ENCODE measurements at regions not wholly inside any gene's neighbourhood (a gene's known extent, or its start where the extent isn't known, plus 50 kb on each side); places are given as distances from the start of the nearest gene placed in this dataset.

DNA sequence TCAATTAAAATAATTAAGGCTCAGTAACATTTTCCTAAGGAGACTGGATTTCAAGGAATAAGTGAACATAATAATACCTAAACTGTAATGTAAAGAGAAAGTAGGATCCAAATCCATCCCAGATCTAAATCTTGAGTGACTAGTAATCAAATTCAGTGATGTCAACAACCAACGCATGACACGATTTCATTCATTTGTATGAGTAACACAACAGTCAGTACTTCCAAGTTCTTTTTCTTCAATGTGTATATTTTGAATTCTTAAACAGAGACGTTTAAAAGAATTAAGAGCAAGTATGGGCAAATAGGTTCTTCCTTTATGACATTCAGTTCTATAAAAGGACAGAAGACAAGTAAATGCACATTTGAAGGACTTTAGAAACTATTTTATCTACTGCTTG, 104.3 kb upstream of the CNTN1 start:
- CTCF ChIA-PET = no interaction called here
- TF ChIP-seq CTCF (IDR thresholded peaks at IDR 0.05; ENCODE audit: low read depth, low read length) = no peak
- no peak for DNase-seq (ENCODE audit: low read depth, low spot score)

DNA sequence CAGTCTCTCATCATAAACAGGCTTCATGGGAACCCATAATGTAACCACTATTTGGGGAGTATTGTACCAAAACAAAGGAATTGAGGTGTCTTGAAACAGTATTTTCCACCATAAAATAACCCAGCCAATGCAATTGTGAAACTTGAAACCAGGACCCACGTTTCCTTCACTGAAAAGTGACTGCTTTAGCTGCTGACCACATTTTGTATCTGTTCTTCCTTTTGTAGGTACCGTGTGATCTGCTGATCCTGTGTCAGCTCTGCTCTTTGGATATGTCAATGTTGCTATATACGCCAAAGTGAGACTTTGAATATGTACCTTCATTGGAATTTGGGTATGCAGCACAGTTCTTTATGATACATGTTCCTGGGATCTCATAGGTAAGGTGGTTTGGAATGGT, 95.1 kb upstream of the CNTN1 start:
- no peak overlapping the region for H3K27ac ChIP-seq (ENCODE audit: low read depth, low read length)
- ChIA-PET CTCF (no interaction called here), POLR2A (no interaction called here)
- no peak overlapping the region for H3K4me3 ChIP-seq (ENCODE audit: low read depth, low read length)
- DNase-seq (ENCODE audit: low read depth, low spot score) = no peak
- no peaks in the 10 kb centered on the region for H3K27me3 ChIP-seq (ENCODE audit: control insufficient read depth, insufficient read depth, low read length)
- no peaks in the 10 kb centered on the region; the same call in 1 of the 2 replicates for H3K9me3 ChIP-seq (ENCODE audit: control insufficient read depth, insufficient read depth, low read length)
- no peak for TF ChIP-seq CTCF (IDR thresholded peaks at IDR 0.05; ENCODE audit: low read depth, low read length)

More for the DNA sequence above, 104.3 kb upstream of the CNTN1 start:
- no peaks in the 10 kb centered on the region for H3K27me3 ChIP-seq (ENCODE audit: control insufficient read depth, insufficient read depth, low read length)
- H3K9me3 ChIP-seq (ENCODE audit: control insufficient read depth, insufficient read depth, low read length) = peaks cover 3% of the 10 kb centered on the region
- POLR2A ChIA-PET = no interaction called here
- no peak overlapping the region for H3K4me3 ChIP-seq (ENCODE audit: low read depth, low read length)
- H3K27ac ChIP-seq (ENCODE audit: low read depth, low read length) = no peak overlapping the region

GRCh38 chr12:40598073-40598472, 94.2 kb upstream of the CNTN1 start:
- TF ChIP-seq CTCF (IDR thresholded peaks at IDR 0.05; ENCODE audit: low read depth, low read length) = no peak
- Histone ChIP-seq H3K27ac (ENCODE audit: low read depth, low read length) (no peak overlapping the region), H3K9me3 (ENCODE audit: control insufficient read depth, insufficient read depth, low read length) (no peaks in the 10 kb centered on the region; the same call in 1 of the 2 replicates), H3K4me3 (ENCODE audit: low read depth, low read length) (no peak overlapping the region), H3K27me3 (ENCODE audit: control insufficient read depth, insufficient read depth, low read length) (no peaks in the 10 kb centered on the region)
- no peak for DNase-seq (ENCODE audit: low read depth, low spot score)
- CTCF ChIA-PET = no interaction called here
- POLR2A ChIA-PET = no interaction called here

DNA sequence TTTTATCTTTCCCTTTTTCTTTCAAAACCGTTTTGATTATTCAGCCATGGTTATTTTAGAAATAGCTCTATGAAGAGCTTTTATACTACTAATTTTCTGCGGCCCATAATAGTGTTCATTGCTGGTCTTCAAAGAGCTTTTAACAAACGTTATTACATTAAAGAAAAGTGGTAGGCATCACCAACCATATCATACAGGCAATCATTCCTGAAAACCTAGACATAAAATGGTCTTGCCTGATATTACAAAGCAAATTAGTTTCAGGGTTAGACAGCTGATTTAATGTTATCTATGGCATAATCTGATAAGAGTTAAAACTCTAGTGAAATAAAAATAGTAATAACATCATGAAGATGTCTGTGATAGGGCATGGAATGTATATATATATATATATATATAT, 89.7 kb upstream of the CNTN1 start:
- POLR2A ChIA-PET = no interaction called here
- TF ChIP-seq CTCF (IDR thresholded peaks at IDR 0.05; ENCODE audit: low read depth, low read length) = no peak
- H3K27me3 ChIP-seq (ENCODE audit: control insufficient read depth, insufficient read depth, low read length) = no peaks in the 10 kb centered on the region
- H3K27ac ChIP-seq (ENCODE audit: low read depth, low read length) = no peak overlapping the region
- no peak overlapping the region for H3K4me3 ChIP-seq (ENCODE audit: low read depth, low read length)
- H3K9me3 ChIP-seq (ENCODE audit: control insufficient read depth, insufficient read depth, low read length) = no peaks in the 10 kb centered on the region; the same call in 1 of the 2 replicates
- CTCF ChIA-PET = no interaction called here
- no peak for DNase-seq (ENCODE audit: low read depth, low spot score)

DNA sequence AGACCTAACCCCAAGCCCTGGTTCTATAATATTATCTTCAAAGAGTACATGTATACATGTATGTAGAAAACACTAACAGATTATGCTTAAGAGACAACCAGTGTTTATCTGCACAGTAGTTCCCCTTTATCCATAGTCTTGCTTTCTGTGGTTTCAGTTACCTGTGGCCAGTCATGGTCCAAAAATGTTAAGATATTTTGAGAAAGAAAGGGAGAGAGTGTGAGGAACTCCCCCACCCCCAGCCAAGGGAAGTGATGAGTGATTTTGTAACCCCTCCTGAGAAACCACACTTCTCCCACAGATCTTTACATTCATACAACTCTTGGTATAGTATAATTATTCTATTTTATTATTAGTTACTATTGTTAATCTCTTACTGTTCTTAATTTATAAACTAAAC, 77.3 kb upstream of the CNTN1 start:
- no peak for TF ChIP-seq CTCF (IDR thresholded peaks at IDR 0.05; ENCODE audit: low read depth, low read length)
- no peaks in the 10 kb centered on the region for H3K27me3 ChIP-seq (ENCODE audit: control insufficient read depth, insufficient read depth, low read length)
- CTCF ChIA-PET = no interaction called here
- H3K4me3 ChIP-seq (ENCODE audit: low read depth, low read length) = no peak overlapping the region
- no peak overlapping the region for H3K27ac ChIP-seq (ENCODE audit: low read depth, low read length)
- DNase-seq (ENCODE audit: low read depth, low spot score) = no peak
- POLR2A ChIA-PET = no interaction called here
- H3K9me3 ChIP-seq (ENCODE audit: control insufficient read depth, insufficient read depth, low read length) = peaks cover 9% of the 10 kb centered on the region; the same call in 1 of the 2 replicates
